IMR-90 (cell line): ENCODE measurements at regions not wholly inside any gene's neighbourhood (a gene's known extent, or its start where the extent isn't known, plus 50 kb on each side); places are given as distances from the start of the nearest gene placed in this dataset.
"Not testable (repeated sequence)": the region's sequence is repeated elsewhere in the genome, so short reads cannot be mapped to it uniquely, and the experiment has no call there.

Experiments
- ATAC-seq: fragments of 200-7000 bp; cut with Tn5 transposase; 2 replicates; pipeline ENCODE4 v1.9.1; 2020; ENCODE audit warnings: low read depth, mild to moderate bottlenecking, moderate library complexity
- BruUV-seq: library from RNA; stranded (reverse); fragments of 400-500 nt; replicated peaks from 2 replicates; lab custom pipeline; 2021; lab: Mats Ljungman, UMichigan
- CTCF ChIA-PET: fragments of 300-600 bp; formaldehyde crosslinking; extraction: SDS; loops from one replicate; lab custom pipeline; 2021; ENCODE audit warnings: antibody characterized with exemption; lab: Yijun Ruan, JAX
- POLR2A ChIA-PET: fragments of 300-600 bp; sonication (Branson Sonifier 250); formaldehyde crosslinking; loops from one replicate; lab custom pipeline; 2022; ENCODE audit warnings: antibody characterized with exemption; ENCODE audit not compliant: unreplicated experiment; lab: Charles Lee
- DNase-seq: peaks from one replicate; pipeline ENCODE4 v3.0.0; 2013
- H2AFZ ChIP-seq: replicated peaks from 2 replicates; pipeline ENCODE3; 2013; ENCODE audit warnings: low read length, mild to moderate bottlenecking; ENCODE audit not compliant: poor library complexity
- H2AK5ac ChIP-seq: 2 replicates; pipeline ENCODE4 v1.6.1; 2013; ENCODE audit warnings: low read depth, low read length, inconsistent platforms
- H2AK9ac ChIP-seq: replicated peaks from 2 replicates; pipeline ENCODE3; 2013; ENCODE audit warnings: mild to moderate bottlenecking, low read depth, low read length, moderate library complexity; ENCODE audit not compliant: poor library complexity
- H2BK120ac ChIP-seq: 2 replicates; pipeline ENCODE4 v1.6.1; 2013; ENCODE audit warnings: low read depth, low read length, inconsistent platforms
- H2BK15ac ChIP-seq: 3 replicates; pipeline ENCODE4 v1.6.1; 2013; ENCODE audit warnings: low read depth, low read length, inconsistent platforms
- H2BK20ac ChIP-seq: 2 replicates; pipeline ENCODE4 v1.6.1; 2013; ENCODE audit warnings: low read depth, mild to moderate bottlenecking, inconsistent platforms, low read length, moderate library complexity
- H2BK5ac ChIP-seq: 2 replicates; pipeline ENCODE4 v1.6.1; 2013; ENCODE audit warnings: mild to moderate bottlenecking, low read depth, low read length, inconsistent platforms; ENCODE audit not compliant: poor library complexity, severe bottlenecking
- H3K14ac ChIP-seq: replicated peaks from 2 replicates; pipeline ENCODE4 v1.6.1; 2013; ENCODE audit warnings: low read depth, low read length, inconsistent platforms
- H3K18ac ChIP-seq: 2 replicates; pipeline ENCODE4 v1.6.1; 2013; ENCODE audit warnings: low read depth, low read length, control low read depth
- H3K23ac ChIP-seq: 2 replicates; pipeline ENCODE4 v1.6.1; 2013; ENCODE audit warnings: low read depth, low read length, inconsistent platforms
- H3K27ac ChIP-seq: 2 replicates; pipeline ENCODE4 v1.5.1; 2013; ENCODE audit warnings: mild to moderate bottlenecking, control low read depth, low read length; ENCODE audit not compliant: insufficient read depth
- H3K27me3 ChIP-seq: 2 replicates; pipeline ENCODE4 v1.6.1; 2013; ENCODE audit warnings: low read length; ENCODE audit not compliant: control insufficient read depth, insufficient read depth
- H3K36me3 ChIP-seq: 2 replicates; pipeline ENCODE4 v1.6.1; 2013; ENCODE audit warnings: low read length, mixed read lengths; ENCODE audit not compliant: control insufficient read depth, insufficient read depth
- H3K4ac ChIP-seq: 2 replicates; pipeline ENCODE4 v1.6.1; 2013; ENCODE audit warnings: low read depth, low read length, inconsistent platforms
- H3K4me1 ChIP-seq: 2 replicates; pipeline ENCODE4 v1.6.1; 2013; ENCODE audit warnings: low read length, mixed read lengths; ENCODE audit not compliant: control insufficient read depth, insufficient read depth
- H3K4me2 ChIP-seq: 2 replicates; pipeline ENCODE4 v1.6.1; 2013; ENCODE audit warnings: low read depth, mild to moderate bottlenecking, control low read depth, low read length, moderate library complexity
- H3K4me3 ChIP-seq: 2 replicates; pipeline ENCODE4 v1.5.1; 2013; ENCODE audit warnings: low read depth, mild to moderate bottlenecking, control low read depth, low read length, moderate library complexity; ENCODE audit not compliant: insufficient read depth
- H3K56ac ChIP-seq: 2 replicates; pipeline ENCODE4 v1.6.1; 2013; ENCODE audit warnings: low read length, inconsistent platforms; ENCODE audit not compliant: insufficient read depth; ENCODE audit errors: extremely low read depth
- H3K79me1 ChIP-seq, 2 experiments: 2 replicates each; pipeline ENCODE4 v1.6.1; 2013; ENCODE audit warnings: low read length in 2 of 2, inconsistent platforms in 1 of 2, low read depth in 1 of 2
- H3K9ac ChIP-seq: 2 replicates; pipeline ENCODE4 v1.6.1; 2013; ENCODE audit warnings: low read depth, low read length, control low read depth
- H3K9me1 ChIP-seq: 2 replicates; pipeline ENCODE4 v1.6.1; 2013; ENCODE audit warnings: low read length, inconsistent platforms; ENCODE audit not compliant: insufficient read depth
- H3K9me3 ChIP-seq: 2 replicates; pipeline ENCODE4 v1.6.1; 2013; ENCODE audit warnings: low read length; ENCODE audit not compliant: control insufficient read depth, insufficient read depth
- H4K20me1 ChIP-seq: 2 replicates; pipeline ENCODE4 v1.6.1; 2013; ENCODE audit warnings: low read length, inconsistent platforms; ENCODE audit not compliant: insufficient read depth
- H4K5ac ChIP-seq: 2 replicates; pipeline ENCODE4 v1.6.1; 2013; ENCODE audit warnings: mild to moderate bottlenecking, low read depth, low read length, control low read depth
- H4K8ac ChIP-seq, 2 experiments: 2 replicates each; pipeline ENCODE4 v1.6.1; 2013; ENCODE audit warnings: low read depth in 2 of 2, low read length in 2 of 2, control low read depth in 1 of 2, inconsistent platforms in 1 of 2
- H4K91ac ChIP-seq: 2 replicates; pipeline ENCODE4 v1.6.1; 2013; ENCODE audit warnings: low read depth, low read length, inconsistent platforms; ENCODE audit not compliant: insufficient read depth
- WGBS, 2 experiments: methylation state at CpG; one replicate each; pipeline versions ENCODE4 v1.1.5 to v1.1.7; 2013; ENCODE audit warnings: missing lambda C conversion rate in 2 of 2; ENCODE audit not compliant: insufficient read length in 1 of 2; ENCODE audit errors: extremely low coverage in 2 of 2; 5-methylcytosine and 5-hydroxymethylcytosine counted together
- dilution Hi-C: fragments of 300-500 bp; cut with HindIII; formaldehyde crosslinking; loops from one replicate; pipeline ENCODE4 v1.14.3; 2018; ENCODE audit warnings: low sequenced_read_pairs; ENCODE audit not compliant: unreplicated experiment
- in situ Hi-C: fragments of 300-500 bp; cut with MboI; formaldehyde crosslinking; loops from 3 replicates; pipeline ENCODE4 v1.14.3; 2019; ENCODE audit warnings: low sequenced_read_pairs, inconsistent platforms, mixed read lengths
- intact Hi-C: fragments of 100-400 bp; cut with micrococcal nuclease; formaldehyde crosslinking; loops from 2 replicates; pipeline ENCODE4 v1.10.0; 2022

- POLR2A ChIA-PET, H3K9ac ChIP-seq, in situ Hi-C loops: not testable (repeated sequence)
Observed at GRCh38 chr16:18259496-18260176, 76.9 kb downstream of the NPIPA8 start.

GRCh38 chr16:18252943-18253342 is 83.6 kb downstream of the NPIPA8 start:
- H3K23ac ChIP-seq, H3K79me1 ChIP-seq, H4K5ac ChIP-seq, H3K9ac ChIP-seq, H3K9me1 ChIP-seq, H3K9me3 ChIP-seq, H2BK120ac ChIP-seq, in situ Hi-C loops, H2AFZ ChIP-seq, H2AK5ac ChIP-seq, dilution Hi-C loops, H3K27me3 ChIP-seq, POLR2A ChIA-PET, H3K4me1 ChIP-seq, ATAC-seq, CTCF ChIA-PET, H3K36me3 ChIP-seq, H4K8ac ChIP-seq, H3K27ac ChIP-seq, DNase-seq, H2BK20ac ChIP-seq, BruUV-seq, H3K4me2 ChIP-seq, intact Hi-C loops, H3K56ac ChIP-seq, H4K20me1 ChIP-seq, H2AK9ac ChIP-seq, H4K91ac ChIP-seq, H2BK5ac ChIP-seq, H3K4me3 ChIP-seq, H2BK15ac ChIP-seq, H3K14ac ChIP-seq, H3K18ac ChIP-seq, H3K4ac ChIP-seq: not testable (repeated sequence)
- WGBS, 2 experiments = no CpG with 5 or more reads among the region's 5 CpGs

More at GRCh38 chr16:18259496-18260176, 76.9 kb downstream of the NPIPA8 start:
- H4K5ac ChIP-seq, dilution Hi-C loops, H3K4me1 ChIP-seq, H3K36me3 ChIP-seq, intact Hi-C loops, H3K27ac ChIP-seq, H3K14ac ChIP-seq, DNase-seq, CTCF ChIA-PET, H3K9me3 ChIP-seq, BruUV-seq, H2BK5ac ChIP-seq, H3K56ac ChIP-seq, H3K4me2 ChIP-seq, H2AFZ ChIP-seq, H2BK120ac ChIP-seq, H2BK20ac ChIP-seq, H4K8ac ChIP-seq, H2AK9ac ChIP-seq, H3K4me3 ChIP-seq, H3K4ac ChIP-seq, H3K9me1 ChIP-seq, H4K20me1 ChIP-seq, H3K27me3 ChIP-seq, H3K79me1 ChIP-seq, H2BK15ac ChIP-seq, H4K91ac ChIP-seq, H3K18ac ChIP-seq, H3K23ac ChIP-seq, ATAC-seq, H2AK5ac ChIP-seq: not testable (repeated sequence)
- WGBS, 2 experiments = no CpG with 5 or more reads among the region's 10 CpGs
